Thyroid gland (tissue), 4 donors: ENCODE measurements at regions not wholly inside any gene's neighbourhood (a gene's known extent, or its start where the extent isn't known, plus 50 kb on each side); places are given as distances from the start of the nearest gene placed in this dataset.

Experiments
- POLR2A ChIP-seq, 2 donors: fragments of 450-650 bp; IDR thresholded peaks; one replicate each; pipeline ENCODE4 v1.6.1; 2017; ENCODE audit warnings: antibody characterized with exemption in 2 of 2, mild to moderate bottlenecking in 2 of 2, moderate library complexity in 1 of 2
- TF ChIP-seq, protein P1 (sequence below), 6 experiments: fragments of 200-600 bp in 3 of 6; fragments of 450-650 bp in 3 of 6; sonication (generic) in 3 of 6; IDR thresholded peaks; one replicate each; pipeline ENCODE4 v1.5.1; 2016 to 2019; ENCODE audit warnings: antibody characterized with exemption in 6 of 6, mild to moderate bottlenecking in 2 of 6, inconsistent platforms in 1 of 6, moderate library complexity in 1 of 6

DNA sequence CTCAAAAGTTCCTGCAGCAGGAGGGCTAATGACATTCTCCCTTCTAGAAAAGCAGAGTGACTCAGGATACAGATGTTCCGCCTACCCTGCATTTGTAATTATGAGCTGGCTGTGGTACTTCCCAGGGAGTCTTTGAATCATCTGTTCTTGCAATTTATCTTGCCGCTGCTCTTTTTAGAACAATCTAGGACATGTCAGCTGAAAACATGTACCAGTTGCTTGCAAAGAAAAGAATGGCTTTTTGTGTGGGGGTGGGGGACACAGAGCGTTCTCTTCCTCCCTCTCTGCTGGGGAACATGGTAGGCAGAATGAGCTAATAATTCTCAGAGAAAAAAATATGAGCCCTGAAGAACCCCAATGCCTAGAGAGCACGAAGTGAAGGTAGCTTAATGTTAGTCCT lies 51.7 kb upstream of the TUT7 start:
- TF ChIP-seq, protein P1, sequence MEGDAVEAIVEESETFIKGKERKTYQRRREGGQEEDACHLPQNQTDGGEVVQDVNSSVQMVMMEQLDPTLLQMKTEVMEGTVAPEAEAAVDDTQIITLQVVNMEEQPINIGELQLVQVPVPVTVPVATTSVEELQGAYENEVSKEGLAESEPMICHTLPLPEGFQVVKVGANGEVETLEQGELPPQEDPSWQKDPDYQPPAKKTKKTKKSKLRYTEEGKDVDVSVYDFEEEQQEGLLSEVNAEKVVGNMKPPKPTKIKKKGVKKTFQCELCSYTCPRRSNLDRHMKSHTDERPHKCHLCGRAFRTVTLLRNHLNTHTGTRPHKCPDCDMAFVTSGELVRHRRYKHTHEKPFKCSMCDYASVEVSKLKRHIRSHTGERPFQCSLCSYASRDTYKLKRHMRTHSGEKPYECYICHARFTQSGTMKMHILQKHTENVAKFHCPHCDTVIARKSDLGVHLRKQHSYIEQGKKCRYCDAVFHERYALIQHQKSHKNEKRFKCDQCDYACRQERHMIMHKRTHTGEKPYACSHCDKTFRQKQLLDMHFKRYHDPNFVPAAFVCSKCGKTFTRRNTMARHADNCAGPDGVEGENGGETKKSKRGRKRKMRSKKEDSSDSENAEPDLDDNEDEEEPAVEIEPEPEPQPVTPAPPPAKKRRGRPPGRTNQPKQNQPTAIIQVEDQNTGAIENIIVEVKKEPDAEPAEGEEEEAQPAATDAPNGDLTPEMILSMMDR (IDR thresholded peaks at IDR 0.05), result no peak
- no peak for TF ChIP-seq POLR2A (IDR thresholded peaks at IDR 0.05)
